ENCODE measurements at regions not wholly inside any gene's neighbourhood (a gene's known extent, or its start where the extent isn't known, plus 50 kb on each side); places are given as distances from the start of the nearest gene placed in this dataset.

GRCh38 chr15:36525430-36525829 lies 54.0 kb upstream of the CDIN1 start:
- TF ChIP-seq POLR2A (IDR thresholded peaks at IDR 0.05; ENCODE audit: low read depth, low read length): no peak
- no peak for TF ChIP-seq RAD21 (IDR thresholded peaks at IDR 0.05; ENCODE audit: low read length)
- TF ChIP-seq NFE2L2 (IDR thresholded peaks at IDR 0.05; ENCODE audit: low read depth, low read length): no peak
- TF ChIP-seq CHD1 (IDR thresholded peaks at IDR 0.05; ENCODE audit: low read depth, low read length): no peak
- TF ChIP-seq RFX5 (IDR thresholded peaks at IDR 0.05; ENCODE audit: low read depth, low read length): no peak
- TF ChIP-seq CEBPB (IDR thresholded peaks at IDR 0.05; ENCODE audit: low read depth, low read length): no peak
- TF ChIP-seq USF2 (IDR thresholded peaks at IDR 0.05; ENCODE audit: low read depth, low read length): no peak
- no peak for TF ChIP-seq ELK1 (IDR thresholded peaks at IDR 0.05; ENCODE audit: borderline replicate concordance, low read depth, low read length)
- TF ChIP-seq FOS (IDR thresholded peaks at IDR 0.05; ENCODE audit: low read depth, low read length): no peak
- TF ChIP-seq CTCF (conservative IDR thresholded peaks at IDR 0.05; ENCODE audit: low read depth, low read length): no peak
- TF ChIP-seq SMC3 (IDR thresholded peaks at IDR 0.05; ENCODE audit: low read depth, low read length): no peak
- TF ChIP-seq MXI1 (IDR thresholded peaks at IDR 0.05; ENCODE audit: borderline replicate concordance, low read depth, low read length): no peak
- no peak for TF ChIP-seq RCOR1 (IDR thresholded peaks at IDR 0.05; ENCODE audit: insufficient replicate concordance, low read length)
- TF ChIP-seq MAZ (IDR thresholded peaks at IDR 0.05; ENCODE audit: borderline replicate concordance, low read depth, low read length): no peak
- no peak for TF ChIP-seq BHLHE40 (IDR thresholded peaks at IDR 0.05; ENCODE audit: low read depth, low read length)
- TF ChIP-seq MAFK (IDR thresholded peaks at IDR 0.05; ENCODE audit: low read depth, low read length): no peak
- ATAC-seq (ENCODE audit: low read depth) (no peak), DNase-seq (no peak)
- Histone ChIP-seq H3K4me2 (ENCODE audit: low read depth, low read length) (no peak overlapping the region), H4K5ac (ENCODE audit: low read depth, low read length) (no peak overlapping the region), H3K14ac (replicated peaks; ENCODE audit: low read depth, low read length) (no peak overlapping the region), H2BK20ac (ENCODE audit: low read depth, low read length) (no peak overlapping the region), H4K8ac (ENCODE audit: low read depth in 2 of 2, low read length in 2 of 2) (no peak overlapping the region), H3K9ac (ENCODE audit: low read depth, low read length) (no peak overlapping the region), H3K9me3 (ENCODE audit: control insufficient read depth, insufficient read depth, low read length) (no peaks in the 10 kb centered on the region), H3K9me1 (ENCODE audit: insufficient read depth, low read length) (no peaks in the 10 kb centered on the region), H3K23ac (ENCODE audit: low read depth, low read length) (no peak overlapping the region), H3K4me3 (ENCODE audit: insufficient read depth, low read depth, low read length) (no peak overlapping the region), H2AK5ac (ENCODE audit: low read depth, low read length) (no peak overlapping the region), H3K27me3 (ENCODE audit: control insufficient read depth, insufficient read depth, low read length) (no peaks in the 10 kb centered on the region), H2AK9ac (replicated peaks; ENCODE audit: low read depth, low read length, poor library complexity) (no peak overlapping the region), H3K79me1 (ENCODE audit: low read depth in 1 of 2, low read length in 2 of 2) (no peaks in the 10 kb centered on the region), H3K27ac (ENCODE audit: insufficient read depth, low read length) (no peak overlapping the region), H3K18ac (ENCODE audit: low read depth, low read length) (no peak overlapping the region), H2BK120ac (ENCODE audit: low read depth, low read length) (no peak overlapping the region), H4K20me1 (ENCODE audit: insufficient read depth, low read length) (no peaks in the 10 kb centered on the region), H3K4ac (ENCODE audit: low read depth, low read length) (no peak overlapping the region), H3K56ac (ENCODE audit: extremely low read depth, insufficient read depth, low read length) (no peak overlapping the region), H2BK5ac (ENCODE audit: low read depth, low read length, poor library complexity, severe bottlenecking) (no peak overlapping the region), H3K36me3 (ENCODE audit: control insufficient read depth, insufficient read depth, low read length) (no peaks in the 10 kb centered on the region), H2BK15ac (ENCODE audit: low read depth, low read length) (no peak overlapping the region), H4K91ac (ENCODE audit: insufficient read depth, low read depth, low read length) (no peak overlapping the region), H2AFZ (replicated peaks; ENCODE audit: low read length, poor library complexity) (no peak overlapping the region), H3K4me1 (ENCODE audit: control insufficient read depth, insufficient read depth, low read length) (no peaks in the 10 kb centered on the region)
- POLR2A ChIA-PET (ENCODE audit: unreplicated experiment): no interaction called here
- no TSS peak for BruUV-seq (replicated peaks)
- dilution Hi-C loops (cut with HindIII; ENCODE audit: low sequenced_read_pairs, unreplicated experiment): no loop called here
- CTCF ChIA-PET: no interaction called here
- in situ Hi-C loops (cut with MboI; ENCODE audit: low sequenced_read_pairs): no loop called here
- 80% methylated on average over 2 of the region's 3 CpGs; no CpG with 5 or more reads in 1 of the 2 experiments for WGBS, 2 experiments (ENCODE audit: extremely low coverage in 2 of 2, insufficient read length in 1 of 2)
- intact Hi-C loops (cut with micrococcal nuclease): no loop called here

Data from IMR-90 (cell line).